PFSK-1 (cell line): ENCODE measurements at regions not wholly inside any gene's neighbourhood (a gene's known extent, or its start where the extent isn't known, plus 50 kb on each side); places are given as distances from the start of the nearest gene placed in this dataset.

Experiments used
- FOXP2 ChIP-seq: optimal IDR thresholded peaks from 2 replicates; pipeline ENCODE3; 2011; ENCODE audit warnings: borderline replicate concordance, control low read depth, inconsistent platforms; ENCODE audit not compliant: insufficient read depth; ENCODE audit errors: extremely low read length, extremely low read depth
- POLR2AphosphoS5 ChIP-seq: IDR thresholded peaks from 2 replicates; pipeline ENCODE4 v1.6.1; 2012; ENCODE audit warnings: low read depth, mild to moderate bottlenecking, control low read depth, low read length, moderate library complexity
- SIN3A ChIP-seq: IDR thresholded peaks from 2 replicates; pipeline ENCODE4 v1.6.1; 2012; ENCODE audit warnings: mild to moderate bottlenecking, low read length, moderate library complexity, borderline replicate concordance; ENCODE audit not compliant: insufficient read depth
- TAF1 ChIP-seq: IDR thresholded peaks from 2 replicates; pipeline ENCODE4 v1.6.1; 2012; ENCODE audit warnings: low read length, control low read depth, borderline replicate concordance; ENCODE audit not compliant: insufficient read depth
- TF ChIP-seq, protein P1 (sequence below), 2 experiments: IDR thresholded peaks; 2 replicates each; pipeline versions ENCODE4 v1.6.1 to v1.8.0; 2011 to 2012; ENCODE audit warnings: low read depth in 2 of 2, low read length in 2 of 2, control low read depth in 1 of 2, inconsistent platforms in 1 of 2, mild to moderate bottlenecking in 1 of 2, moderate library complexity in 1 of 2; ENCODE audit not compliant: insufficient read depth in 1 of 2

DNA sequence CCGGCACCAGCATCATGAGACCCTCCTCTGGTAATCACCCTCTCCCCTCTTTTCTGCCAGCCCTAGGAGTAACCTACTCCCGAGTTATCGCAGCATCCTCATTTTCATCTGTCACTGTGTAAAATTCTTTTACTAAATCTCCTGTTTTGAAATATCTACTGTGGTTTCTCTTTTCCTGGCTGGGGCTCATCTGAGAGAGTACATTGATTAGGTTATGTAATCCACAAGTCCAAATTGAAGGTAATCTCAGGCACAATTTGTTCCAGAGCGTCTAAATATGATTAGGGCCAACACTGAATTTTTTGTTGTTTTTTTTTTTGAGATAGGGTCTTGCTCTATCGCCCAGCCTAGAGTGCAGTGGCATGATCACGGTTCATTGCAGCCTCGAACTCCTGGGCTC lies 142.4 kb downstream of the SMIM20 start:
- TF ChIP-seq TAF1, result no peak
- TF ChIP-seq, protein P1, sequence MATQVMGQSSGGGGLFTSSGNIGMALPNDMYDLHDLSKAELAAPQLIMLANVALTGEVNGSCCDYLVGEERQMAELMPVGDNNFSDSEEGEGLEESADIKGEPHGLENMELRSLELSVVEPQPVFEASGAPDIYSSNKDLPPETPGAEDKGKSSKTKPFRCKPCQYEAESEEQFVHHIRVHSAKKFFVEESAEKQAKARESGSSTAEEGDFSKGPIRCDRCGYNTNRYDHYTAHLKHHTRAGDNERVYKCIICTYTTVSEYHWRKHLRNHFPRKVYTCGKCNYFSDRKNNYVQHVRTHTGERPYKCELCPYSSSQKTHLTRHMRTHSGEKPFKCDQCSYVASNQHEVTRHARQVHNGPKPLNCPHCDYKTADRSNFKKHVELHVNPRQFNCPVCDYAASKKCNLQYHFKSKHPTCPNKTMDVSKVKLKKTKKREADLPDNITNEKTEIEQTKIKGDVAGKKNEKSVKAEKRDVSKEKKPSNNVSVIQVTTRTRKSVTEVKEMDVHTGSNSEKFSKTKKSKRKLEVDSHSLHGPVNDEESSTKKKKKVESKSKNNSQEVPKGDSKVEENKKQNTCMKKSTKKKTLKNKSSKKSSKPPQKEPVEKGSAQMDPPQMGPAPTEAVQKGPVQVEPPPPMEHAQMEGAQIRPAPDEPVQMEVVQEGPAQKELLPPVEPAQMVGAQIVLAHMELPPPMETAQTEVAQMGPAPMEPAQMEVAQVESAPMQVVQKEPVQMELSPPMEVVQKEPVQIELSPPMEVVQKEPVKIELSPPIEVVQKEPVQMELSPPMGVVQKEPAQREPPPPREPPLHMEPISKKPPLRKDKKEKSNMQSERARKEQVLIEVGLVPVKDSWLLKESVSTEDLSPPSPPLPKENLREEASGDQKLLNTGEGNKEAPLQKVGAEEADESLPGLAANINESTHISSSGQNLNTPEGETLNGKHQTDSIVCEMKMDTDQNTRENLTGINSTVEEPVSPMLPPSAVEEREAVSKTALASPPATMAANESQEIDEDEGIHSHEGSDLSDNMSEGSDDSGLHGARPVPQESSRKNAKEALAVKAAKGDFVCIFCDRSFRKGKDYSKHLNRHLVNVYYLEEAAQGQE (IDR thresholded peaks at IDR 0.05; ENCODE audit: insufficient read depth in 1 of 2, low read depth in 2 of 2, low read length in 2 of 2), result no peak
- TF ChIP-seq SIN3A, result no peak
- no peak for TF ChIP-seq POLR2AphosphoS5
- no peak for TF ChIP-seq FOXP2
